ENCODE measurements at regions not wholly inside any gene's neighbourhood (a gene's known extent, or its start where the extent isn't known, plus 50 kb on each side); places are given as distances from the start of the nearest gene placed in this dataset.

- ATAC-seq (ENCODE audit: low FRiP score) (no peak), DNase-seq (no peak)
- Histone ChIP-seq H3K36me3 (ENCODE audit: control insufficient read depth in 1 of 2, insufficient read depth in 2 of 2, low read length in 1 of 2) (no peaks in the 10 kb centered on the region), H3K9me3 (ENCODE audit: control insufficient read depth, low read length) (no peaks in the 10 kb centered on the region), H3K27me3 (ENCODE audit: control insufficient read depth in 1 of 2, insufficient read depth in 2 of 2, low read length in 1 of 2) (no peaks in the 10 kb centered on the region), H3K4me1 (ENCODE audit: control insufficient read depth in 1 of 2, insufficient read depth in 2 of 2, low read length in 2 of 2) (no peaks in the 10 kb centered on the region), H3K4me3 (ENCODE audit: low read length in 2 of 2) (no peak overlapping the region), H3K27ac (ENCODE audit: low read depth in 1 of 2, low read length in 2 of 2) (no peak overlapping the region)
- intact Hi-C loops (cut with DNase I) = no loop called here
- 67 to 70% methylated on average over 3 of the region's 3 CpGs for WGBS, 2 donors
Measured at GRCh38 chr20:40233406-40233805, 455.6 kb downstream of the MAFB start.

- Histone ChIP-seq H3K9me3 (ENCODE audit: control insufficient read depth, low read length) (no peaks in the 10 kb centered on the region), H3K4me1 (ENCODE audit: control insufficient read depth in 1 of 2, insufficient read depth in 2 of 2, low read length in 2 of 2) (no peaks in the 10 kb centered on the region), H3K4me3 (ENCODE audit: low read length in 2 of 2) (no peak overlapping the region), H3K36me3 (ENCODE audit: control insufficient read depth in 1 of 2, insufficient read depth in 2 of 2, low read length in 1 of 2) (peaks cover 0 to 2% of the 10 kb centered on the region in 2 donors), H3K27me3 (ENCODE audit: control insufficient read depth in 1 of 2, insufficient read depth in 2 of 2, low read length in 1 of 2) (no peaks in the 10 kb centered on the region), H3K27ac (ENCODE audit: low read depth in 1 of 2, low read length in 2 of 2) (no peak overlapping the region)
- ATAC-seq (ENCODE audit: low FRiP score) (no peak), DNase-seq (no peak)
- intact Hi-C loops (cut with DNase I) = no loop called here
Measured at GRCh38 chr20:40232756-40233155, 456.3 kb downstream of the MAFB start.

GRCh38 chr20:40232273-40232672, 456.8 kb downstream of the MAFB start:
- Histone ChIP-seq H3K27me3 (ENCODE audit: control insufficient read depth in 1 of 2, insufficient read depth in 2 of 2, low read length in 1 of 2) (no peaks in the 10 kb centered on the region), H3K4me3 (ENCODE audit: low read length in 2 of 2) (no peak overlapping the region), H3K27ac (ENCODE audit: low read depth in 1 of 2, low read length in 2 of 2) (no peak overlapping the region), H3K4me1 (ENCODE audit: control insufficient read depth in 1 of 2, insufficient read depth in 2 of 2, low read length in 2 of 2) (no peaks in the 10 kb centered on the region), H3K36me3 (ENCODE audit: control insufficient read depth in 1 of 2, insufficient read depth in 2 of 2, low read length in 1 of 2) (peaks cover 0 to 2% of the 10 kb centered on the region in 2 donors), H3K9me3 (ENCODE audit: control insufficient read depth, low read length) (no peaks in the 10 kb centered on the region)
- WGBS, 2 donors = 60 to 70% methylated on average over 1 of the region's 1 CpG
- no peak for ATAC-seq (ENCODE audit: low FRiP score)
- no peak for DNase-seq
- intact Hi-C loops (cut with DNase I) = no loop called here

- Histone ChIP-seq H3K27me3 (ENCODE audit: control insufficient read depth in 1 of 2, insufficient read depth in 2 of 2, low read length in 1 of 2) (no peaks in the 10 kb centered on the region), H3K27ac (ENCODE audit: low read depth in 1 of 2, low read length in 2 of 2) (no peak overlapping the region), H3K4me3 (ENCODE audit: low read length in 2 of 2) (no peak overlapping the region), H3K36me3 (ENCODE audit: control insufficient read depth in 1 of 2, insufficient read depth in 2 of 2, low read length in 1 of 2) (peaks cover 0 to 2% of the 10 kb centered on the region in 2 donors), H3K4me1 (ENCODE audit: control insufficient read depth in 1 of 2, insufficient read depth in 2 of 2, low read length in 2 of 2) (no peaks in the 10 kb centered on the region), H3K9me3 (ENCODE audit: control insufficient read depth, low read length) (no peaks in the 10 kb centered on the region)
- intact Hi-C loops (cut with DNase I) = no loop called here
- no peak for ATAC-seq (ENCODE audit: low FRiP score)
- no peak for DNase-seq
Measured at GRCh38 chr20:40230486-40230885, 458.6 kb downstream of the MAFB start.

- ATAC-seq (ENCODE audit: low FRiP score) (no peak), DNase-seq (no peak)
- whole genome bisulfite sequencing, 2 donors = 63 to 77% methylated on average over 2 of the region's 2 CpGs
- H3K4me1 ChIP-seq (ENCODE audit: control insufficient read depth in 1 of 2, insufficient read depth in 2 of 2, low read length in 2 of 2) = no peaks in the 10 kb centered on the region
- no peaks in the 10 kb centered on the region for H3K9me3 ChIP-seq (ENCODE audit: control insufficient read depth, low read length)
- H3K36me3 ChIP-seq (ENCODE audit: control insufficient read depth in 1 of 2, insufficient read depth in 2 of 2, low read length in 1 of 2) = peaks cover 0 to 2% of the 10 kb centered on the region in 2 donors
- intact Hi-C loops (cut with DNase I) = no loop called here
- no peak overlapping the region for H3K4me3 ChIP-seq (ENCODE audit: low read length in 2 of 2)
- H3K27ac ChIP-seq (ENCODE audit: low read depth in 1 of 2, low read length in 2 of 2) = no peak overlapping the region
- H3K27me3 ChIP-seq (ENCODE audit: control insufficient read depth in 1 of 2, insufficient read depth in 2 of 2, low read length in 1 of 2) = no peaks in the 10 kb centered on the region
Measured at GRCh38 chr20:40225596-40225995, 463.4 kb downstream of the MAFB start.

GRCh38 chr20:40223810-40224209, 465.2 kb downstream of the MAFB start:
- peaks cover 0 to 2% of the 10 kb centered on the region in 2 donors for H3K36me3 ChIP-seq (ENCODE audit: control insufficient read depth in 1 of 2, insufficient read depth in 2 of 2, low read length in 1 of 2)
- intact Hi-C loops (cut with DNase I) = no loop called here
- WGBS, 2 donors = 82 to 87% methylated on average over 3 of the region's 3 CpGs

GRCh38 chr20:40218971-40219370, 470.1 kb downstream of the MAFB start:
- Histone ChIP-seq H3K9me3 (ENCODE audit: control insufficient read depth, low read length) (no peaks in the 10 kb centered on the region), H3K36me3 (ENCODE audit: control insufficient read depth in 1 of 2, insufficient read depth in 2 of 2, low read length in 1 of 2) (no peaks in the 10 kb centered on the region), H3K4me3 (ENCODE audit: low read length in 2 of 2) (no peak overlapping the region), H3K27me3 (ENCODE audit: control insufficient read depth in 1 of 2, insufficient read depth in 2 of 2, low read length in 1 of 2) (no peaks in the 10 kb centered on the region), H3K4me1 (ENCODE audit: control insufficient read depth in 1 of 2, insufficient read depth in 2 of 2, low read length in 2 of 2) (no peaks in the 10 kb centered on the region), H3K27ac (ENCODE audit: low read depth in 1 of 2, low read length in 2 of 2) (no peak overlapping the region)
- WGBS, 2 donors = 79 to 81% methylated on average over 2 of the region's 2 CpGs
- intact Hi-C loops (cut with DNase I) = no loop called here
- ATAC-seq (ENCODE audit: low FRiP score) (no peak), DNase-seq (no peak)

More at GRCh38 chr20:40223810-40224209, 465.2 kb downstream of the MAFB start:
- Histone ChIP-seq H3K4me1 (ENCODE audit: control insufficient read depth in 1 of 2, insufficient read depth in 2 of 2, low read length in 2 of 2) (no peaks in the 10 kb centered on the region), H3K27me3 (ENCODE audit: control insufficient read depth in 1 of 2, insufficient read depth in 2 of 2, low read length in 1 of 2) (no peaks in the 10 kb centered on the region), H3K9me3 (ENCODE audit: control insufficient read depth, low read length) (no peaks in the 10 kb centered on the region), H3K27ac (ENCODE audit: low read depth in 1 of 2, low read length in 2 of 2) (no peak overlapping the region), H3K4me3 (ENCODE audit: low read length in 2 of 2) (no peak overlapping the region)
- no peak for ATAC-seq (ENCODE audit: low FRiP score)
- peak in 1 of 2 donors; percentile 50 for DNase-seq

GRCh38 chr20:40218316-40218969, 470.6 kb downstream of the MAFB start:
- Histone ChIP-seq H3K27me3 (ENCODE audit: control insufficient read depth in 1 of 2, insufficient read depth in 2 of 2, low read length in 1 of 2) (no peaks in the 10 kb centered on the region), H3K27ac (ENCODE audit: low read depth in 1 of 2, low read length in 2 of 2) (no peak overlapping the region), H3K4me1 (ENCODE audit: control insufficient read depth in 1 of 2, insufficient read depth in 2 of 2, low read length in 2 of 2) (no peaks in the 10 kb centered on the region), H3K9me3 (ENCODE audit: control insufficient read depth, low read length) (no peaks in the 10 kb centered on the region), H3K4me3 (ENCODE audit: low read length in 2 of 2) (no peak overlapping the region), H3K36me3 (ENCODE audit: control insufficient read depth in 1 of 2, insufficient read depth in 2 of 2, low read length in 1 of 2) (no peaks in the 10 kb centered on the region)
- DNase-seq (no peak), ATAC-seq (ENCODE audit: low FRiP score) (no peak)
- WGBS, 2 donors = 85 to 87% methylated on average over 7 of the region's 7 CpGs
- intact Hi-C loops (cut with DNase I) = no loop called here

- ATAC-seq (ENCODE audit: low FRiP score) (peak; percentile 52), DNase-seq (no peak)
- intact Hi-C loops (cut with DNase I) = no loop called here
- Histone ChIP-seq H3K36me3 (ENCODE audit: control insufficient read depth in 1 of 2, insufficient read depth in 2 of 2, low read length in 1 of 2) (no peaks in the 10 kb centered on the region), H3K4me3 (ENCODE audit: low read length in 2 of 2) (no peak overlapping the region), H3K9me3 (ENCODE audit: control insufficient read depth, low read length) (no peaks in the 10 kb centered on the region), H3K27ac (ENCODE audit: low read depth in 1 of 2, low read length in 2 of 2) (no peak overlapping the region), H3K4me1 (ENCODE audit: control insufficient read depth in 1 of 2, insufficient read depth in 2 of 2, low read length in 2 of 2) (no peaks in the 10 kb centered on the region), H3K27me3 (ENCODE audit: control insufficient read depth in 1 of 2, insufficient read depth in 2 of 2, low read length in 1 of 2) (no peaks in the 10 kb centered on the region)
- WGBS, 2 donors = 3 to 5% methylated on average over 1 of the region's 1 CpG
Measured at GRCh38 chr20:40207655-40208054, 481.4 kb downstream of the MAFB start.
